ENCODE measurements at regions not wholly inside any gene's neighbourhood (a gene's known extent, or its start where the extent isn't known, plus 50 kb on each side); places are given as distances from the start of the nearest gene placed in this dataset.

DNA sequence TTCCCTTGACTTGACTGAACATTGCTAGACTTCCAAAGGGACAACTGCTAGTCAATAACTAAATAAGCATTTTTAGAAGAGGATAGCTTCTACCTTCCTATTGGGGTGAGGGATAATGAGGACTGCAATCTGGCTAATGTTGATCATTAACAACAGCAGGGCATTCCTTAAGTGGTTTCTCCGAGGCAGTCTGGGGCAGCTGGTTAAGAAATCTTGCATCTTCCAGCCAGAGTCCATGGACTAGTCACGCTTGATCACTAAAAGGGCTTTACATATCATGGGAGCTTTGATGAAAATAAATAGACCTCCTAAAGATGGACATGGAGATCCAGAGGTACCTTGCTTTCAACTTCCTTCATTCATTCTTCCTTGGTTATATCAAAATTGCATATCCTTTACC, 329.4 kb upstream of the ESRRG start:
- TF ChIP-seq CTCF (IDR thresholded peaks at IDR 0.05) (no peak), POLR2A (IDR thresholded peaks at IDR 0.05) (no peak)
